NCI-H1092 treated with DMSO at 0.1 percent for 48 hours (cell line): ENCODE measurements at regions not wholly inside any gene's neighbourhood (a gene's known extent, or its start where the extent isn't known, plus 50 kb on each side); places are given as distances from the start of the nearest gene placed in this dataset.

ENCODE experiments used
- DNase-seq: peaks from one replicate; lab custom pipeline; 2025; lab: John Stamatoyannopoulos, UW

DNA sequence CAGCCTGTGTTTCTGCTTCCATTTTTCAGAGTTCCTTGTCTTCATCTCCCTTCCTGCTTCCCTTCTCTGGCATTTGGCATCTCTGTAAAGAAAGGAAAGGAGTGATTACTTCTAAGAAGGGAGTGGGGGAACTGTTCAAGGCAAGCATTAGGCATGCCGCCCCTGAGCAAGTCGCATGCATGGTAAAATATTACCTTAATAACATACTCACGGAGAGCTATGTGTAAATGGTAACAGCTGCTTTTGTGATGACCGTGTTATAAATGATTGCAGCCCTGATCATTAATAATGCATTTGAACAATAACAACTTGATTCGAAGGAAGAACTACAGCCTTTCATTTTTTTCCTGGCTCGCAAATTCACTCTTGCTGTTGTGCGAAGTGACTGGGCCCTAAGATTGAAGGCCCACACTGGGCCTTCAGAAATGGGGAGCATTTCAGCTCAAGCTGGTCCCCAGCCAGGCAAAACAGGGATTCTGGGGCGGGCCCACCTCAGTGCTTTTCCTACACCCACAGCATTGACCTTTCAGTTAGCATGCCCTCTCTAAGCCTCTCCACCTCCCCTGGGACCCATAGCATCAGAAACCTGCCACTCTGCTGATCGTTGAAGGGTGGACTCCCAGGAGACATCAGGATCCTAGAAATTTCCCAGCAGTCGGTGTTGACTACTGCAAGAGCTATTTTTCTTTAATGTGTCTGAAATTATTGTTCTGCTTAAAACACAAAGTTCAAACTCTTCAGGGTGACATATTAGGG, 263.0 kb upstream of the CADM1 start:
- DNase-seq, result no peak

DNA sequence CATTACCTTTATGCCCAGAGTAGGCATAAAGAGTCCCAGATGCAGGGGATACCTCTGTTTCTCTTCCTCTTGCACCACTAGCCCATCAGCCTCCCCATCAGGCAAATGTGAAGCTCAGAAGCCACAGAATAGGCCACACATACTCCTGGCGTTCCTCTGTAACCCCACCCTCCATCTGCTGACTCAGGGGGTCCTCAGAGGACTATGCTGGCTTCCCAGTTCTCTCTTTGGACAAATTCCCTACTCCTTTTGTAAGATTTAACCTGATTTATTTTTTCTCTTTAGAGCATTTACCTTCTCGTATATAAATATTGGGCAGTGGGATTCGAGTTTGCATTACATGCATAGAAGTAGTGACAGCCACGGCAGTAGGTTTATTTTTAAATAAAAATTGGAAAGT, 262.3 kb upstream of the CADM1 start:
- no peak for DNase-seq

DNA sequence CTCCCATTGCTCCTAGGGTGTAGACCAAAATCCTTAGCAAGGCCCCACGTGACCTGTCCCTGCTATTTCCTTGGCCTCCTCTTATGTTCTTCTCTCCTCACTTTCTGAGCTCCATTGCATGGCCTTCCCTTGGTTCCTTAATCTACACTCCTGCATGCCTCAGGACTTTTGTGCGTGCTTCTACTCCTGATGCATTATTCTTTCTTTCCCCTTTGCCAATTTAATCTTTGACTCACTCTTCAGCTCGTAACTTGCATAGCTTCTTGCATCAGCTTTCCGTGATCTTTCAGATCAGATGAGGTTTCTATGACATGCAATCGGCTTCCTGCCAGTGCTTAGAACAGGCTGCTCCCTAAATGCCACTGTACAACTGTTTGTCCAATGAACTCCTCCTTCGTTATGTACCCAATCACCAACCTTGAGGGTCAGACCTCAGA, 261.6 kb upstream of the CADM1 start:
- no peak for DNase-seq

DNA sequence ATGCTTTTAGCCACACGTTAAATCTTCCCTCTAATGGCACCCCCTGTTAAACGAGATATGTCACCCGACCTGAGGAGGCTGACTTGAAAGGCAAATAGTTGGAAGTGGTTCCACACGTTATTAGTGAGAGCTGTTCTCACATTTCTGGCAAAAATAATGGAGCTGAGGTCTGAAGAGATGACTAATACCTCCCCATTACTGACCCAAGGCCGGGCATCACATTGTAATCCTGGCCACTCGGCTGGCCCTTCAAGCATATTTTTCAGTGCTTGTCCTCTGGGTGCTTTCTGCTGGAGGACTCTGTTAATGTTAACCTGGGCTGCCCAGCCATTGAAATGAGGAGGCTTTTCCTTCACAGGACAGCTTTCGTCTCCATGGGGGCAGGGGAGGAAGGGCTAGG, 260.0 kb upstream of the CADM1 start:
- DNase-seq, result no peak

DNA sequence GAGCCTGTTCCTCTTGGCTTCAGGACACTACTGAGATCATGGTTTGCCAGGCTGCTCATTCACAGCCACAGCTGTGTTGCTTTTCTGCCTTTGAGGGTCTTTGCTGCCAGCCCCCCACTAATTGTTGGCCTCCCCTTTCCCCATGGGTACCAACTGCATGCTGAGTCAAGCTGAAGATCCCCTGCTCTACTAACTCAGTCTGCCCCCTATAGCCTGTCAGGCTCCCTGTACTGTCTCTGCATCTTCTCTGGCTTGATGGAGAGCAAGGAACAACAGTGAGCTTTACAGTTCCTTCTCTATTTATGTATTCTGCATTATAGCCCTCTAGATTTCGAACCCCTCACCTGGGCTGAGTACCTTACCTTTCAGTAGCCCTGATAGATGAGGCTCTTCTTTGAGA, 257.6 kb upstream of the CADM1 start:
- no peak for DNase-seq

DNA sequence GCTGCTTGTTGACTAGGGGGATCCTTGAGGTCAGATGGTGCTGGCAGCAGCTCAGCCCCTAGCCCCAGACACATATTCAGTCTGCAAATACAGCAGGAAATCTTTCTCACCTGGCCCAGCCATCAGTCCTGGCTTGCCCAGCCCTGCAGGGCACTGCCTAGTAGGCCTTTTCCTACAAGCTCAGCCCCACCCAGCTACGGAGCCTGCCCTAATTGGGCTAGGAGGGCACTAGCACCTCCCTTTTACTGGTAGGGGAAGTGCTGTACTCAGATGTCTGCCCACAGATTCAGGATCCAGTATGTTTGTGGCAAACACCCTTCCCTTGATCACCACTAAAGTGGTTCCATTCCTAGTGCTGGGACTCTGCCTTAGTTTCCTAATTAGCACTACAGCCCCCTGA, 257.1 kb upstream of the CADM1 start:
- DNase-seq, result no peak

DNA sequence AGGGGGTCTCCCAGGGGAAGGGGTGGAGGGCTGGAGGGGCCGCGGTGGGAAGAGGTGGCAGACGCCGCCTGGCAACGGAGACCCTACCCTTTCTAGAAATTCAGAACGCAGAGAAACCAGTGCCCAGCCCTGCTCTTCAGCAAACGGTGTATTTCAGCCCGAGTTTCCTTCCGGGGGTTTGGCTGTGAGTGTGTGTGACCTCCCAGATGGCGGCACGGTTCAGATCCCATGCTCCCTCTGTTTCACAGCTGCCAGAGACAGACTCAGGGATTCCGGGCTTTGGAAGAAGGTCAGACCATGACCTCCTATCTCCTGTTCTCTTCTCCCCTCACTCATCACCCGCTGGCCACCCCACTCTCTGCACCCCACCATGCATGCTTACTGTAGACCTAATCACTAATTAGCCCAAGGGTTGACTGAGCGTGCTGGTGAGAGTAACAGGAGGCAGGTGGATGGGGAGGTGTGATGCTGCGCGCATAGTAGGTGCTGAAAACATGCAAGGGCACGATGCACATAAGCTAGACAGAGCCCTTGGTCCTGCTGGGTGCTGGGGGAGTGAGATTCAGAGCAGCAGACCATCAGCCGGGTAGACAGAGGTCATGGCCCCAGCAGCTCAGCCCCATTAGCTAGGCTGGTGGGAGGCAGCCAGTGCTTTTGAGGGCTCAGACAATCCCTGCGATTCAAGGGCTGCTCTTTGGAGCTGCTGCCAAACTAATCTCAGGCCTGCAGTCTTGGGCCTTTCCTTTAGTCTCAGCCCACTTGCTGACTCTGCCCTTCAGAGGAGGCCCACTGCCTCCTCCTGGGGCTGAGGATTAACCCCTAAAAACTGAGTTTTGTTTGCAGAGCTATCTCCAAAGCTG, 256.5 kb upstream of the CADM1 start:
- peak; percentile 63 for DNase-seq

DNA sequence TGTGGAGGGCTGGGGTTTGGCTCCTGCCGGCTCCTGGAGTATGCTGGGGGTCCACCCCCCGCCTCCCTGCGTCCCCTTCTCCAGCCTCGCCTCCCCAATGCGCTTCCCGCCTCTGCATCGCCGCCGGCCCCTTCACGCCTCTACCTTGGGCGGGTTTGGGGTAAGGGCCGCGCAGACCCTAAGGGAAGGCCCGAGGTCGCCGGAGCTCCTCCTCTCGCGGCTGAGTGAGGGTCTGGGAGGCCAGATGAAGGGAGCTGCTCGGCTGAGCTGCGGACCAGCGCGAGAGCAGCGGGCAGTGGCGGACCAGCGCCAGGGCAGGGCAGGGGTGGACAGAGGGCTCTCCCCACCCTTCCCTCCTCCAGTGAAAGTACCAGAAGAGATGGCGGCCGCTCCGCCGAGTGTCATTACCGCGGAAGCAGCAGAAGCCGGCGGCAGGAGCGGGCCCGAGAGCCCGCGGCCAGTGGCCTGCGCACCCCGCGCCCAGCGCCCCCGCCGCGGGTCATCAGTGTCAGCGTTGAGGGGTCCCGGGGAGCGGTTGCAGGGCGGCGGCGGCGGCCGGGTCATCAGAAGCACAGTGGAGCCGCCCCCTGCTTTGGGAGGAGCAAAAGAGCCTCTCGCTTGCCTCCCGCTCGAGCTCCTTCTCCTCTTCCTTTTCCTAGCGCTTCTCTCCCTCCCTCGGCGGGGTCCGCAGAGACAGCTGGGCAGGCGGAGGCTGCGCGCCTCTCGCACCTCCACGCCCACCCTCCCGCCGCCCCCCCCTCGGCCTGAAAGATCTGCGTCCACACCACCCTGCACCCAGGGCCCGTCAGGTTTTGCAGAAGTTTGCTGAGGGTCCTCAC, 255.6 kb upstream of the CADM1 start:
- DNase-seq, result peak; percentile 63

DNA sequence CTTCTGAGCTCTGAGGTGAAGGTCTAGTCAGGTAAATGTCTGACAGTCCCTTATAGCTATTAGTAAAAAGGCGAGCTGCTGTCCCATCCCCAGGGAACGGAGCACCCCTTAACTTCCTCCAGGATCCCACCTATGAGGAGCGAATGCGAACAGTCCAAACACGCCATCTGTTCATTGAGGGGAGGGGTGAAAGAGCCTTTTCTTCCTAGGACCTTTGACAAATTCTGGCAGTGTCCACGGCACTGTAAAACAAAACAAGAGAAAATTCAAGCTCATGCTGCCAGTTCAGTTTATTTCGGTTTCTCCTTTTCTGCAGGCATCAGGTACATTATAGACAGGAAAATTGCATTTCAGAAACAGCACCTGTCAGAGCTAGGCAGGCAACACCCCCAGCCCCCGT, 253.8 kb upstream of the CADM1 start:
- DNase-seq, result no peak

DNA sequence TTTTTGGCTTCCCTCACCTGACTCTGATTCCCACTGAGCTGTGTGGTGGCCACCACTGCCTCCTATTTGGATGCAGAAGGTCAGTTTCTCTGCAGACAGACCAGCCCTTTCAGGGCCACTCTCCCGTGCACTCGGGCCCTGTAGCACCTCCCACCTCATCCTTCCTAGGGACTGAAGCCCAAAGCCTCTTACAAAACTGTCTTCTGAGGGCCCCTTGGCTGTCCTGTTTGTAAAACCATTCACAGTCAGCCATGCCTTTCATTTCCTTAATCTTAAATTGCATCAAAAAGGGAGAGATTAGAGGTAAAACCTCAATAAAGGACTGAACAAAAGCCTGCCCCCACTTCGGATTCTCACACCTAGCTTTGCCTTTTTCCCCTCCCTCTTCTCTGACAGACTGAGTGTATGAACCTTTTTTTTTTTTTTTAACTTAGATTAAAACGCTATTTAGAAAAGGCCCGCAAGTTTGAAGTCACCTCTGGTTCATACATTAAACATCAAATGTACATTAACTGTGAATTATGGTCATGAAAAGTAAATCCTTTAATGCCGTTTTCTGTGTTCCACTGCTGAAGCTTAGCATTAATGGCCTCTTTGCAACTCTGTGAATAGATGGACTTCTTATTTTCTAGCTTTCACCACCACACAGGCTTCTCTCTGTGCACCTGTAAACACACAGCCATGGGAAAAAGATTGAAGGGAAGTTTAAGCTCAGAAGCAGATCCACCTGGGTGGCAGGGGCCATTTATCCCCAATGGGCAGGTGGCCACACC, 247.2 kb upstream of the CADM1 start:
- no peak for DNase-seq

DNA sequence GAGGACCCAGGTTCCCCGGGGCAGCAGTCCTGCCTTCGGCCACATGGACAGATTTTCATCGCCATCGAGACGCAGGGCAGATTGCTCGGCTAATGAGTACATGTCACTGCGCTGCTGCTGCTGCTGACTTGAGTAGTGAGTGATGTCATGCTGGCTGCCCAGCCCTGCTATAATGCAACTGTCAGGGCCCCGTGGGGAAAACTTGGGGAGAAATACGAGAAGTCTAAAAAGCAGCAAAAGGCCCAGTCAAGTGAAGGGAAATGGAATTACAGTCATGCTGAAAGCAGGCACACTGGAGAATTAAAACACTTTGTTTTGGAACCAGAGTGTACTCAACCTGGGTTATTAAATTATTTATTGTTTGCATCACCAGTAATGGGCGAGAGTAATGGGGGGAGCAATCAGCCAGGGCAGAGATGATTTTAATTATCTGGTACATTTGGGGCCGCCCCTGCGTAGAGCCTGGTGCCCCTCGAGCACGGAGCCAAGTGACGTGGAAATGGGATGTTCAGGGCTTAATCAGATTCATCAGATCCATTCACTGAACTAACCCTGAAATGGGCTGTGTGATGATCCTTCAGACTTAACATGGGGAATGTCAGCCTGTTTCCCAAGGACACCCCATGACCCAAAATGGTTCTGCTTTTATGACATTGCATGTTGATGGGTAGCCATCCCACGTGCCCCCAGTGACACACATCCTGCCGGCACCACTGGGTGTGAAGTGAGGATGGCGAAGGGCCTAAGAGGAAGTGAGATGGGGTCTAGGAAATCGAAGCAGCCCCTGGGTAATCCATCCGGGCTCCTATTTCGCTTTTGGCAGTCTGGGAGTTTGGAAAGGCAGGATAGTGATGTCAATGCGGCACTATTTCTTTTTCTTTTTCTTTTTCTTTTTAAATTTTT, 241.6 kb upstream of the CADM1 start:
- no peak for DNase-seq

DNA sequence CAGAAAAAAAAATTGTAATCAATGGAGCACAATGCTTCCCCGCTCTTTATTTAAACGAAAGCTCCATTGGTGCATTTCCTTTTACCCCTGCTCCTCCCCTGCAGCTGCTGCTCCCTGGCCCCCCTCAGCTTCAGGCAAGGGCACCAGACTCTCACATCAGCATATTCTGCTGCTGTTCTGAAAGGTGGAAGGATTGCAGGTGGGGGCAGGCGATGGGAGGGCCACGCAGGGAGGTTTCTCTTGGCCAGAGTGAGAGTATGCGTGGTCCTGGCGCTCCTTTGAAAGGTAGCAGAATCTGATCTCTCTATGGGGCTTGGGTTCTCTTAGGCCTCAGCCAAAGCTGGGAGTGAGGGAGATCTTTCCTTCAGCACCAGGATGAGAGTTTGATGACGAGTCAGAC, 240.9 kb upstream of the CADM1 start:
- DNase-seq, result no peak

DNA sequence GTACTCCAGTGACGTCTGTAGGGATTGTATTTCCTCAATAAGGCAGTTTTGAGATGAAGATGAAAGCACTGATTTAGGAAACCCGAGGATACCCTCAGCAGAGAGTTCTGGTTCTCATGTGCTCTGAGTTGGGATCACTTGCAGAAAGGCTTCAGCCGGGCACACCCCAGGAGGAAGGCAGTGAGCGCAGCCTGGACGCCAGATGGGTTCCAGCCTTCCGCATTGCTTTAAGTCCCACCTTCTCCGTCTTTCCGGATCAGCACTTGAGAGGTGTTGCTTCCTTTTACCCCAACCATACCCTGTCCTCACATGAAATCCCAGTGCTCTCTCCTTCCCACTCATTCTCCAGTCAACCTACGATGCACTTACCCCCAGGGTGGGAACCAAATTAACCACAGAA, 239.5 kb upstream of the CADM1 start:
- DNase-seq, result no peak

DNA sequence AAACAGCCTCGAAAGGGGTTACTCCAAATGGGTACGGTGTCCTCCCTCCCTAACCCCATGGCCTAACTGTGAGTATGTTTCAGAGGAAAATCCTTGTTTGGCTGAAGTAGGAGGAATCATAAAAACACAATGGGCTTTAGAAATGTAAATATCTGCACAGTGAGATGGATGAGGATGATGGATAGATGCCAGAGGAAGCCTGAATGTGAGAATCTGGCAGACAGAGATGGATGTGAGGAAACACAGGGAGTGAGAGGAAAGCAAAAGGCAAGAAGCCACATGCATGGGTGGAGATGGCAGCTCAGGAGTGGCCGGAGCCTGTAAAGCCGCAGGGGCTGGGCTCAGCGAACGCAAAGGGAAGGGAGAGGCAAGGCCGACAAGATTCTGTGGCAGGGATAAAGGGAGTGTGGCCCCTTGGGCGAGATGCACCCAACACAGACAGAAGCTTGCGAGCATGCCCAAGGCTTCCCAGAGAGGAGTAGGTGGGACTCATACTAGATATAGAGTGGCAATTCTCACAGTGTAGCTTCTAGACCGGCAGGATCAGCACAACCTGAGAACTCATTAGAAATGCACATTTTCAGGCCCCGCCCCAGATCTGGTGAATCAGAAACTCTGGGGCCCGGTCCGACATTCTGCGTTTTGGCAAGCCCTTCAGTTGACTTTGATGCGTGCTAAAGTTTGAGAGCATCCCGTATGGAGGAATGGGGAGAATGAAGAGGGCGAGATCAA, 237.3 kb upstream of the CADM1 start:
- DNase-seq, result peak; percentile 76

DNA sequence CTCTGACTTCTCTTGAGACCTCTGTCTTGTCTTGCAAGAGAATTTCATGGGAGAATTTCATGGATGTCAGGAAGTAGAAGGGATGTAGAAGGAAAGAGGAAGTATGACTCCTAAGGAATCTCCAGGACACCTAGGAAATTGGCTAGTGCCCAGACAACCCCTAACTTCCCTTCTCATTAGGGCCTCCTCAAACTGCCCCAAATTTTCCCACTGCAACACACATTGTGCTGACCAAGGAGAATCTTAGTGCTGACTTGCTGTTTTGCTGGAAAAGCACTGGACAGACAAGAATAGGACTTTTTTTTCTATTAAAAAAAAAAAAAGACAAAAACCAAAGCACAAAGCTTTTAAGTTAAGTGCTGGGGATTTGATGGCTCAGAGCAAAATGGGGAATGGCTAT, 236.1 kb upstream of the CADM1 start:
- DNase-seq, result no peak

DNA sequence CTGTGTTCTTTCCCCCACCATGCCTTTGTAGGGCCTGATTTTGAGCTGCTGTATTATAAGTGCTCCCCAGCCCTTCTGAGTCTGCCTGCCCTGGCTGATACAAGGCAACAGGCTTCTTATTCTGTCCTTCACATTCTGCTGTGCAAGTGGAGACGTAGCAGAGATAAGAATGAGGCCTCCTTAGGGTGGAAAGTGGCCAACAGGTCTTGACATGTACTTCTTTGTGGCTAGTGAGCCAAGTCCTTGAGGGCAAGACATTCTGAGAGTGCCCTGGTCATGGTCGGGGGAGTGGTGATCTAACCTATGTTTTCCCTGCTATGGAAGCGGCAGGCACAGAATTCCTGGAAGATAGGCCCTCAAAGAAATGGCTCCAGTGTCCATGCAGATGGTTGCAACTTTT, 235.7 kb upstream of the CADM1 start:
- no peak for DNase-seq

DNA sequence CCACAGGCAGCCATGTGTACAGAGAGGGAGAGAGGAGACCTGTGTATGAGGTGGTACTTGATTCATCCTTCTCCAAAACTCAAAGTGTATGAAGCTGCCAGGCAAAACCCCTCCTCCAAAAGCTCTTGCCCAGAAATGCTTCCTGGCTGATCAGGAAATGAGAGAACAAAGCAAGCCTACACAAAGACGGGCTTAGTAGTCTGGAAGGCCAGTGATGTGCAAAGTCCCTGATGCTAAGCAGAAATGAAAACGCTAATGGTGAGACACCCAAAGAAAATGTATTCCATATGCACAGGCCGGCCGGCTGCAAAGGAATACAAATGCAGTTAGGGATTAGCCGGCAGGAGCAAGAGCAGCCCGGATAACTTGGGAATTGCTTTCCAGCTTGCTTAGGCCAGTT, 234.9 kb upstream of the CADM1 start:
- no peak for DNase-seq

DNA sequence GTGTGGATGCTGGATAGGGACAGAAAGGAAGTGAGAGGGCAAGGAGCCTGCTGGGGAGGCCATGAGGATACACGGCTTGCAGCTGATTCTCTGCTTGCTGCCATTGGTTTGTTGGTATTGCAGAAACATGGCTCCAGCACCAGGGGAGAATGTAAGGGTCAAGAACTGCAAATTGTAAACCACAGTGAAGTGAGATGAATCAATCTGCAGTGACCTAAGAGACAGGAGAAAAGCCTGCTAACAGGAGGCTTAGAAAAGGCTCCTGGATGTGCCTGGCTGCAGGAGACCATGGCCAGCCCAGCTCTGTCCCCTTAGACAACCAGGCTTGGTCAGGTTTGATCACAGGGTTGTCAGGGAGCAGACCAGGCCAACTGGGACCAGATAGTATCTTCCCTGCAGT, 233.7 kb upstream of the CADM1 start:
- DNase-seq, result no peak

DNA sequence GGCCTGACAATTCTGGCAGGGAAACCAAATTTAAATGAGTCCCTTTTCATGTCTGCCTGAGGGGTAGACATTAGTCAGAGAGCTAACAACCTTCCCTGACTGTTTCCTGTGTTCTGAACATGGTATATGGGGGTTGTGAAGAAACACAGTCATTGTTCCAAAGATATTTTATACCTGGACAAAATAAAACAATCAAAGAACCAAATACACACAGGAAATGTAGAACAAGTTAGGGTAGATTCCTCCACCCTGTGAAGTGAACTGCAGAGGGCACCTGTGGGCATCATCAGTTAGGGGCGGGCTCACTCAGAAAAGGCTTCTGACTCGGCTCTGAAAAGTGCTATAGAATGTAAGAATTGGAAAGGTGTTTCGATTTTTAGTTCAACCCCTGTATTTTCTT, 231.9 kb upstream of the CADM1 start:
- no peak for DNase-seq

DNA sequence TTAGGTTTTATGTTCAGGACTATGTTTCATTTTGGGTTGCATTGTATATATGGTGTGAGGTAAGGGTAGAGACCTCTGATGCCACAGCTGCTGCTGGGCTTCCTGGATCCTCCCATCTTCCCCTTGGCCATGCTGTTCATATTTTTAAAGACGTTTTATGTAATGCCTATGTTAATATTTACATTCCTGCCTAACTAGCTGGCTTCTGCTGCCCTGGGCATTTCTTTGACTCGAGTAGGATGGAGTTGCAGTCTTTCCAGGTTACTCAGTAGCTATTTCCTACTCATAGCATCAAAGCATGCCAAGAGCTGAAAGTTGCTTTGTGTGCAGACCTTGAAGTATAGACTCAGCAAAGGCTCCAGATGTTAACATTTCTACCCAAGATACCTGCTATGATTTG, 220.5 kb upstream of the CADM1 start:
- no peak for DNase-seq
